Adrenal gland (tissue), 9 donors: ENCODE measurements at regions not wholly inside any gene's neighbourhood (a gene's known extent, or its start where the extent isn't known, plus 50 kb on each side); places are given as distances from the start of the nearest gene placed in this dataset.

Experiments used
- DNase-seq, 7 donors: peaks; one replicate each; pipeline ENCODE4 v3.0.0-alpha.2; 2019 to 2020
- H3K27ac ChIP-seq, 5 donors: fragments of 200-600 bp; sonication (generic) in 4 of 5; 1 replicate in 3 of 5; 2 replicates in 2 of 5; pipeline versions ENCODE4 v1.5.1 to v1.8.0; 2016 to 2020; ENCODE audit warnings: mild to moderate bottlenecking in 1 of 5
- H3K27me3 ChIP-seq: fragments of 200-600 bp; 2 replicates; pipeline ENCODE4 v1.8.0; 2021
- H3K36me3 ChIP-seq, 2 donors: fragments of 200-600 bp; replicated peaks in 1 of 2; 1 replicate in 1 of 2; 2 replicates in 1 of 2; pipeline versions ENCODE4 v1.5.1 to v1.8.0; 2018 to 2022
- H3K4me1 ChIP-seq, 2 donors: fragments of 200-600 bp; replicated peaks in 1 of 2; 1 replicate in 1 of 2; 2 replicates in 1 of 2; pipeline versions ENCODE4 v1.5.1 to v1.8.0; 2018 to 2021
- H3K4me3 ChIP-seq, 4 donors: fragments of 200-600 bp; sonication (generic) in 3 of 4; one replicate each; pipeline ENCODE4 v1.5.1; 2016 to 2018
- H3K9me3 ChIP-seq, 3 donors: fragments of 200-600 bp; sonication (generic) in 1 of 3; replicated peaks in 1 of 3; 1 replicate in 2 of 3; 2 replicates in 1 of 3; pipeline versions ENCODE4 v1.5.1 to v1.8.0; 2016 to 2021
- POLR2A ChIP-seq, 2 donors: fragments of 450-650 bp; IDR thresholded peaks; one replicate each; pipeline ENCODE4 v1.6.1; 2017; ENCODE audit warnings: antibody characterized with exemption in 2 of 2, mild to moderate bottlenecking in 2 of 2, moderate library complexity in 1 of 2
- WGBS, 4 donors: extraction: QIAGEN DNeasy Blood & Tissue Kit in 2 of 4; methylation state at CpG; one replicate each; pipeline versions ENCODE4 v1.1.5 to v1.1.7; 2013 to 2017; 5-methylcytosine and 5-hydroxymethylcytosine counted together
- intact Hi-C, 2 donors: fragments of 100-400 bp; cut with DNase I; formaldehyde crosslinking; loops; one replicate each; pipeline versions ENCODE4 v1.14.1 to v1.15.0; 2022 to 2023
- TF ChIP-seq, protein P1 (sequence below), 6 experiments: fragments of 450-650 bp in 4 of 6; fragments of 200-600 bp in 2 of 6; sonication (generic) in 1 of 6; IDR thresholded peaks; 1 replicate in 5 of 6; 2 replicates in 1 of 6; pipeline versions ENCODE4 v1.5.1 to v1.8.0; 2016 to 2021; ENCODE audit warnings: antibody characterized with exemption in 6 of 6, mild to moderate bottlenecking in 2 of 6, moderate library complexity in 1 of 6
- donor health status: healthy with polysubstance abuse.
- donor health status: Bipolar disorder and iron deficiency.
- donor health status: DM: yes; HTN: yes; CAD: no.
- donor health status: DM: no; HTN: no; CAD: no.
- donor health status: DM: no; HTN: no; CAD: no.

DNA sequence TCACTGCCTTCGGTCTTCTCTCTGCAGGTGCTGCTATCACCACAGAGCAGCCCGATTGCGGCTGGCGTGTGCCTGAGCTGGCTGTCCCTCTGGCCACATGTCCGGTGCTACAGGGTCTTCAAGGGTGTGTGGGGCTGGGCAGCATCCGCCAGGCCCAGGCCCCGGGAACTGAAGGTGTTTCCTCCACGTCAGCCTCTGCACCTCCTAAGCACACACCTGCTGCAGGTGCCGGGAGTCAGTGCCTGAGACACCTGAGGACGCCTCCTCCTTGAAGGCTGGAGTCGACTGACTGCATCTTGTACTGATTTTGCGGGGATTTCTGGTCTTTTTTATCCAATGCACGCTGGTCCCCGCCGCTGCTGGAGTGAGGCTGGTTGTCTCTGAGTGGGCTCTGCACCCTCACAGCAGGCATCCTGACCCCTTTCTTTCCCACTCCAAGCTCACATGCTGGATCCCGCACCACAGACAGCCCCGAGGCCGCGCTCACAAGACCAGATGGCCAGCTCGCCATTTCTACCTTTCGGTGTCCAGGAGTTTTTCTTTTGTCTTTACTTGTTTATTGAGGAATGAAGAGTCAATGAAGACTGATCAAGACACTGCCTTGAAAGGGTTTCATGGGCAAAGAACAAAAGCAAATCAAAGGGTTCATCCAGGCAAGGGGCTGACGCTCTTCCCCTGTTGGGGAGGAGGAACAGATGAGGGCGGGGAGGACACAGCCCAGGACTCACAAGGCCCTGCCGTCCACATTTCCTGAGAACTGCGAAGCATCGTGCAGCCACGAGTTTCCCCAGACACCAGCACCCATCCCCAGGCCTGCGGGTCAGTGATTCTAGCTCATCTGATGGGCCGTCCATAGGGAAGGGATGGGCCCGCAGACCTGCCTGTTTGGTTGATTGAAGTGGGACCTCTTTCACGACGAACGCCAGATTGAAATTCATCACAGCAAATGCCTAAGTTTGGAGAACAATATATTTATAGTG, 203.8 kb upstream of the SOX1 start:
- Histone ChIP-seq H3K27ac (no peak overlapping the region), H3K36me3 (no peaks in the 10 kb centered on the region), H3K9me3 (no peaks in the 10 kb centered on the region), H3K4me1 (no peaks in the 10 kb centered on the region), H3K27me3 (no peaks in the 10 kb centered on the region), H3K4me3 (no peak overlapping the region)
- intact Hi-C loops, result no loop called here
- DNase-seq, result no peak
- TF ChIP-seq, protein P1, sequence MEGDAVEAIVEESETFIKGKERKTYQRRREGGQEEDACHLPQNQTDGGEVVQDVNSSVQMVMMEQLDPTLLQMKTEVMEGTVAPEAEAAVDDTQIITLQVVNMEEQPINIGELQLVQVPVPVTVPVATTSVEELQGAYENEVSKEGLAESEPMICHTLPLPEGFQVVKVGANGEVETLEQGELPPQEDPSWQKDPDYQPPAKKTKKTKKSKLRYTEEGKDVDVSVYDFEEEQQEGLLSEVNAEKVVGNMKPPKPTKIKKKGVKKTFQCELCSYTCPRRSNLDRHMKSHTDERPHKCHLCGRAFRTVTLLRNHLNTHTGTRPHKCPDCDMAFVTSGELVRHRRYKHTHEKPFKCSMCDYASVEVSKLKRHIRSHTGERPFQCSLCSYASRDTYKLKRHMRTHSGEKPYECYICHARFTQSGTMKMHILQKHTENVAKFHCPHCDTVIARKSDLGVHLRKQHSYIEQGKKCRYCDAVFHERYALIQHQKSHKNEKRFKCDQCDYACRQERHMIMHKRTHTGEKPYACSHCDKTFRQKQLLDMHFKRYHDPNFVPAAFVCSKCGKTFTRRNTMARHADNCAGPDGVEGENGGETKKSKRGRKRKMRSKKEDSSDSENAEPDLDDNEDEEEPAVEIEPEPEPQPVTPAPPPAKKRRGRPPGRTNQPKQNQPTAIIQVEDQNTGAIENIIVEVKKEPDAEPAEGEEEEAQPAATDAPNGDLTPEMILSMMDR (IDR thresholded peaks at IDR 0.05), result no peak
- no peak for TF ChIP-seq POLR2A (IDR thresholded peaks at IDR 0.05)
- WGBS, 4 donors, result 80 to 86% (median 84%) methylated on average over 30 to 33 of the region's 33 CpGs

DNA sequence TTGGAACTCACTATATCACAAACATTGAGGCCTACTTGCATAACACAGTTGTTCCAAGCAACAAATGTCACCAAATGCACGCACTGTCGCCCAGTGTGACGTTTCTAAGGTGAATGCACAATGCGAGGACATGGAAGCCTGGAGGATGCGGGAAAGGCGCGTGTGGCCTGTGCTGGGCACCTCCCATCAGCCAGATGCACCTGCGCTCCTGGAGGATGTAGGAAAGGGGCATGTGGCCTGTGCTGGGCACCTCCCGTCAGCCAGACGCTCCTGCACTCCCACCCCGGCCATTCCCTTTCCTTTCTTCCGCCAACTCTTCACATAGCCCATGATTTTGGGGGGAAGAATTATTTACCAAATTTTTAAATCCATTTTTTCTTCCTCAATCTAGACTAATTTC, 202.4 kb upstream of the SOX1 start:
- 84 to 92% (median 87%) methylated on average over 12 of the region's 12 CpGs for WGBS, 4 donors
- Histone ChIP-seq H3K27ac (no peak overlapping the region), H3K36me3 (no peaks in the 10 kb centered on the region), H3K4me3 (no peak overlapping the region), H3K4me1 (no peaks in the 10 kb centered on the region), H3K9me3 (no peaks in the 10 kb centered on the region), H3K27me3 (no peaks in the 10 kb centered on the region)
- intact Hi-C loops, result no loop called here
- peak in 1 of 7 donors; percentile 29 for DNase-seq
- TF ChIP-seq POLR2A (IDR thresholded peaks at IDR 0.05), result no peak
- TF ChIP-seq, protein P1 (IDR thresholded peaks at IDR 0.05), result no peak

DNA sequence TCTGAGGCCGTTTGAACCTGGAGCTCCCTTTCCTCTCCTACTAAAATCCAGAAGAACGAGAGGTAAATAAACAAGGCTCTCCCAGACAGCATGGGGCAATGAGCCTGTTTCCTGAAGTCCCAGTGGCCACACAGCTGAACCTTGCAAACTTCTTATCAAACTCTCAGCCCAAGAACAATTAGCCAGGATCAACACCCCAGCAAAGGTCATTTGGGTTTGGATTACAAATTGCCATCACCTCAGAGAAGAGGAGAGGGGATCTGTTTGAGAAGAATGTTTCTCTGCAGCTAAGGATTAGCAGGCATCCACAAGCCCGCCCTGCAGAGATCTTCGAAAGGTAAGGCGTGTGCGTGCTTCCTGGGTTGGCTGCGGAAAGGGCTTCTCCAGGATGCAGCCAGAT, 201.9 kb upstream of the SOX1 start:
- H3K4me1 ChIP-seq, result no peaks in the 10 kb centered on the region
- intact Hi-C loops, result no loop called here
- WGBS, 4 donors, result 68 to 77% (median 71%) methylated on average over 7 of the region's 7 CpGs
- no peaks in the 10 kb centered on the region for H3K36me3 ChIP-seq
- no peak overlapping the region for H3K4me3 ChIP-seq
- no peak overlapping the region for H3K27ac ChIP-seq
- no peak for DNase-seq
- no peaks in the 10 kb centered on the region for H3K27me3 ChIP-seq
- H3K9me3 ChIP-seq, result no peaks in the 10 kb centered on the region
- TF ChIP-seq, protein P1 (IDR thresholded peaks at IDR 0.05), result no peak
- TF ChIP-seq POLR2A (IDR thresholded peaks at IDR 0.05), result no peak

DNA sequence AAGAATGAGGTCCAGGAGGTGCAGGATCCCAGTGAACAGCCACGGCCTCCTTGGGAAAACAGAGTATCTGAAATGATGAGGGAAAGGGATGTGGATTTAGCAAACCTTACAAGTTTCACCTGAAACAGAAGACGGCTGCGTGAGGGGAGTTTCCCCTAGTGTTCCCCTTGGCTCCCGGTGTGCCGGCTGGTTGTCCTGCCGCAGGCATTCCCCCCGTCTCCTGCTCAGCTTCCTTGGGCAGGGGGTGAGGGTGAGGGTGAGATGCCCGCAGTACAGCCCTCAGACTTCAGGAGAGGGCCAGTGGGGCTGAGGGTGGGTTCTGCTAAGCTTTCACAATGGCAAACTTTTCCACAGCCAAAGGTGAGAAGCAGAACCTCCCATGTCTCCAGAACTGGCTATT, 201.1 kb upstream of the SOX1 start:
- intact Hi-C loops, result no loop called here

More for the DNA sequence above, 201.1 kb upstream of the SOX1 start:
- H3K4me3 ChIP-seq, result no peak overlapping the region
- 71 to 83% (median 78%) methylated on average over 8 of the region's 8 CpGs for WGBS, 4 donors
- TF ChIP-seq, protein P1 (IDR thresholded peaks at IDR 0.05), result no peak
- no peak for TF ChIP-seq POLR2A (IDR thresholded peaks at IDR 0.05)
- DNase-seq, result no peak
- H3K27me3 ChIP-seq, result no peaks in the 10 kb centered on the region
- no peaks in the 10 kb centered on the region for H3K4me1 ChIP-seq
- no peak overlapping the region for H3K27ac ChIP-seq
- no peaks in the 10 kb centered on the region for H3K9me3 ChIP-seq
- H3K36me3 ChIP-seq, result no peaks in the 10 kb centered on the region
